Karpas-422 (cell line): ENCODE measurements at regions not wholly inside any gene's neighbourhood (a gene's known extent, or its start where the extent isn't known, plus 50 kb on each side); places are given as distances from the start of the nearest gene placed in this dataset.

ENCODE experiments used
- DNase-seq: peaks from one replicate; pipeline ENCODE4 v3.0.0-alpha.2; 2015
- H2AFZ ChIP-seq: fragments of 200-600 bp; sonication (generic); 2 replicates; pipeline ENCODE4 v1.6.1; 2014; ENCODE audit warnings: antibody characterized with exemption, low read length, mixed read lengths
- H3K27ac ChIP-seq: fragments of 200-600 bp; sonication (generic); 2 replicates; pipeline ENCODE4 v1.5.1; 2014; ENCODE audit warnings: mild to moderate bottlenecking, low read length, moderate library complexity
- H3K27me3 ChIP-seq: fragments of 200-600 bp; sonication (generic); 2 replicates; pipeline ENCODE4 v1.6.1; 2014; ENCODE audit warnings: low read length, mixed read lengths
- H3K36me3 ChIP-seq: fragments of 200-600 bp; sonication (generic); 2 replicates; pipeline ENCODE4 v1.6.1; 2014; ENCODE audit warnings: low read length, mixed read lengths; ENCODE audit not compliant: insufficient read depth
- H3K4me1 ChIP-seq: fragments of 200-600 bp; sonication (generic); 2 replicates; pipeline ENCODE4 v1.6.1; 2014; ENCODE audit warnings: mild to moderate bottlenecking, low read length, mixed read lengths
- H3K4me2 ChIP-seq: fragments of 200-600 bp; sonication (generic); 2 replicates; pipeline ENCODE4 v1.6.1; 2014; ENCODE audit warnings: low read length, low read depth, mild to moderate bottlenecking; ENCODE audit not compliant: poor library complexity, severe bottlenecking
- H3K4me3 ChIP-seq: fragments of 200-600 bp; sonication (generic); 2 replicates; pipeline ENCODE4 v1.5.1; 2014; ENCODE audit warnings: mild to moderate bottlenecking, antibody characterized with exemption, low read length, mixed read lengths
- H3K79me2 ChIP-seq: fragments of 200-600 bp; sonication (generic); 2 replicates; pipeline ENCODE4 v1.6.1; 2014; ENCODE audit warnings: mild to moderate bottlenecking, low read length, mixed read lengths
- H3K9ac ChIP-seq: fragments of 200-600 bp; sonication (generic); 2 replicates; pipeline ENCODE4 v1.6.0; 2014; ENCODE audit warnings: low read length
- H3K9me2 ChIP-seq: fragments of 200-600 bp; sonication (generic), shearing (Covaris generic); replicated peaks from 2 replicates; pipeline ENCODE4 v1.6.0; 2014; ENCODE audit warnings: mild to moderate bottlenecking, low read length, moderate library complexity; ENCODE audit not compliant: insufficient read depth
- H3K9me3 ChIP-seq: fragments of 300-700, 200-600 bp; sonication (generic); 2 replicates; pipeline ENCODE4 v1.6.1; 2014; ENCODE audit warnings: low read length, mixed read lengths
- H4K20me1 ChIP-seq: fragments of 200-600 bp; sonication (generic); 2 replicates; pipeline ENCODE4 v1.6.1; 2014; ENCODE audit warnings: mild to moderate bottlenecking, antibody characterized with exemption, low read length, low read depth; ENCODE audit not compliant: insufficient read depth

DNA sequence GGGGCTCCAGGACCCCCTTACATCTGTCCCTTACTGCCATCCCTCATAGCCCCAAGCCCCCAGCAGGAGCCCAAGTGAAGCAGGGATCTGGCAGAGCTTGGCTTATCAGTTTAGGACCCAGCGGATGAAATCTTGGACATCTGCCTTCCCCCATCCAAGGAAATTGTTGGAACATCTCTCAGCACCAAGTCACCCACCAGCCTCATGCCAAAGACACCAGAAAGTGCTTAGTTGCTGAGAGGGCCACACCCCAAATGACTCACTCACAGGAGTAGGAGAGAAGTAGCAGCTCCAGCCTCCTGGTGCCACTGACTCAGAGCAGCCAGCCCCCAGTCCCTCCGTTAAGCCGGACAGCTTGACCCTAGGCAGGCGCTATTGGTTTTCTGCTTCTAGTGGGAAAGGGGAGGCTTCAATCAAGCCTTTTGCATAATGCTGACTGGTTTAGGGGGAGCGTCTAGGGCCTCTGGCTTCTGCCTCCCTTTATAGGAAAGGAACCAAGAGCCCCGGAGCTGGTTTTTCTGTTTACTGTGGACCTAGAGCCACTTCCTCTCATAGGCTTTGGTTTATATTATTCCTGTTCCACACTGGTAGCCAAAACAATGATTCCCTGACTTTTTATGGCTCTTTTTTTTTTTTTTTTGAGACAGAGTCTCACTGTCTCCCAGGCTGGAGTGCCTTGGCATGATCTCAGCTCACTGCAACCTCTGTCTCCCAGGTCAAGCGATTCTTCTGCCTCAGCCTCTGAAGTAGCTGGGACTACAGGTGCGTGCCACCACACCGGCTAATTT lies 114.2 kb upstream of the IPO9 start:
- Histone ChIP-seq H3K27me3 (no peaks in the 10 kb centered on the region), H3K36me3 (no peaks in the 10 kb centered on the region), H3K9ac (no peak overlapping the region), H3K9me2 (no peaks in the 10 kb centered on the region), H3K4me2 (no peak overlapping the region), H3K4me1 (peaks cover 12% of the 10 kb centered on the region), H3K79me2 (no peaks in the 10 kb centered on the region), H2AFZ (no peak overlapping the region), H3K27ac (no peak overlapping the region), H3K4me3 (no peak overlapping the region), H3K9me3 (no peaks in the 10 kb centered on the region), H4K20me1 (no peaks in the 10 kb centered on the region; the same call in 1 of the 2 replicates)
- DNase-seq = no peak

DNA sequence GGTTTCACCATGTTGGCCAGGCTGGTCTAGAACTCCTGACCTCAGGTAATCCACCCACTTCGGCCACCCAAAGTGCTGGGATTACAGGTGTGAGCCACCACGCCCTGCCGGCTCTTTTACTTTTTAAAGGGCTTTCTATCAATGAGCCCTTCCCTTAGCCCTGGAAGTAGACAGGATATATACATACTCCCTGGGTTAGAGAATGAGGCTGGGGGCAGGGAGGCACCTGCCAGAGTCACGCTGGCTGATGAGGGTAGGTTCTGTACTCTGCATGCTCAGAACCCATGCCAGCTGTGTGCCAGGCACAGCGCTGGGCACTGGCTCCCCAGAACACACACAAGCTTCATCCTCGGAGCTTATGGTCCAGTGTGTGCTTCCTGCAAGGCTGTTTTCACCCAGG lies 113.6 kb upstream of the IPO9 start:
- Histone ChIP-seq H3K27ac (no peak overlapping the region), H3K9me3 (no peaks in the 10 kb centered on the region), H3K4me2 (peak overlapping the region; percentile 38), H2AFZ (no peak overlapping the region), H3K9ac (no peak overlapping the region), H3K9me2 (no peaks in the 10 kb centered on the region), H3K36me3 (no peaks in the 10 kb centered on the region), H4K20me1 (no peaks in the 10 kb centered on the region; the same call in 1 of the 2 replicates), H3K4me3 (no peak overlapping the region), H3K27me3 (no peaks in the 10 kb centered on the region), H3K79me2 (no peaks in the 10 kb centered on the region), H3K4me1 (peaks cover 12% of the 10 kb centered on the region)
- no peak for DNase-seq

- Histone ChIP-seq H3K79me2 (no peaks in the 10 kb centered on the region), H3K27ac (no peak overlapping the region), H3K9ac (no peak overlapping the region), H3K4me2 (peak overlapping the region; percentile 38), H3K4me1 (peaks cover 12% of the 10 kb centered on the region), H3K27me3 (no peaks in the 10 kb centered on the region), H3K9me2 (no peaks in the 10 kb centered on the region), H2AFZ (no peak overlapping the region), H3K4me3 (no peak overlapping the region), H4K20me1 (no peaks in the 10 kb centered on the region; the same call in 1 of the 2 replicates), H3K9me3 (no peaks in the 10 kb centered on the region), H3K36me3 (no peaks in the 10 kb centered on the region)
- DNase-seq = peak; percentile 62
These were observed 112.9 kb upstream of the IPO9 start for GRCh38 chr1:201715801-201716741.

- peaks cover 12% of the 10 kb centered on the region for H3K4me1 ChIP-seq
- H3K4me2 ChIP-seq = no peak overlapping the region
- no peak overlapping the region for H2AFZ ChIP-seq
- H3K9me3 ChIP-seq = no peaks in the 10 kb centered on the region
- no peaks in the 10 kb centered on the region for H3K36me3 ChIP-seq
- H3K27ac ChIP-seq = no peak overlapping the region
- no peak overlapping the region for H3K9ac ChIP-seq
- DNase-seq = no peak
- no peak overlapping the region for H3K4me3 ChIP-seq
- H3K27me3 ChIP-seq = no peaks in the 10 kb centered on the region
- no peaks in the 10 kb centered on the region; the same call in 1 of the 2 replicates for H4K20me1 ChIP-seq
- H3K9me2 ChIP-seq = no peaks in the 10 kb centered on the region
- H3K79me2 ChIP-seq = no peaks in the 10 kb centered on the region
These were observed 112.2 kb upstream of the IPO9 start for GRCh38 chr1:201716742-201717135.

DNA sequence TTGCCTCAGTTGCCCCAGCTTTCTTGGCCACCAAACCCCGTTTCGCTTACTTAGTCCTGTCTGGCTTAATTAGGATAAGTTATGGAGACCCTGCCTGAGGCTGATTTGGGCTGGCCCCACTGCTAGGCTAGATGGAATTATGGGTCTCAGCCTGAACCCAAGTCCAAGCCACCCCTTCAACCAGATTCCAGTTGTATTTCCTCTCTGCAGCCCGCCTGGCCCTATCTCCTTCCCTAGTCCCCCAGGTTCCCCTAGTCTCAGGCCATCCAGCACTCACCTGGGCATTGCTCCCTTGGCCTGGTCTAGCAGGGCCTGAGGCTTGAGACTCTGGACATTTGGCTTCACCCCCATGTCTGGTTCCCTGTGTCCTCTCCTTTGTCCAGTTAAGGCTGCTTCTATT lies 111.7 kb upstream of the IPO9 start:
- no peak overlapping the region for H3K4me3 ChIP-seq
- no peaks in the 10 kb centered on the region; the same call in 1 of the 2 replicates for H4K20me1 ChIP-seq
- no peaks in the 10 kb centered on the region for H3K27me3 ChIP-seq
- H3K36me3 ChIP-seq = no peaks in the 10 kb centered on the region
- H3K9me2 ChIP-seq = no peaks in the 10 kb centered on the region
- DNase-seq = no peak
- H3K4me1 ChIP-seq = peaks cover 12% of the 10 kb centered on the region
- no peak overlapping the region for H3K4me2 ChIP-seq
- no peaks in the 10 kb centered on the region for H3K9me3 ChIP-seq
- no peak overlapping the region for H3K27ac ChIP-seq
- H2AFZ ChIP-seq = no peak overlapping the region
- no peak overlapping the region for H3K9ac ChIP-seq
- no peaks in the 10 kb centered on the region for H3K79me2 ChIP-seq

GRCh38 chr1:201718346-201719202 lies 110.4 kb upstream of the IPO9 start:
- H4K20me1 ChIP-seq = no peaks in the 10 kb centered on the region; the same call in 1 of the 2 replicates

DNA sequence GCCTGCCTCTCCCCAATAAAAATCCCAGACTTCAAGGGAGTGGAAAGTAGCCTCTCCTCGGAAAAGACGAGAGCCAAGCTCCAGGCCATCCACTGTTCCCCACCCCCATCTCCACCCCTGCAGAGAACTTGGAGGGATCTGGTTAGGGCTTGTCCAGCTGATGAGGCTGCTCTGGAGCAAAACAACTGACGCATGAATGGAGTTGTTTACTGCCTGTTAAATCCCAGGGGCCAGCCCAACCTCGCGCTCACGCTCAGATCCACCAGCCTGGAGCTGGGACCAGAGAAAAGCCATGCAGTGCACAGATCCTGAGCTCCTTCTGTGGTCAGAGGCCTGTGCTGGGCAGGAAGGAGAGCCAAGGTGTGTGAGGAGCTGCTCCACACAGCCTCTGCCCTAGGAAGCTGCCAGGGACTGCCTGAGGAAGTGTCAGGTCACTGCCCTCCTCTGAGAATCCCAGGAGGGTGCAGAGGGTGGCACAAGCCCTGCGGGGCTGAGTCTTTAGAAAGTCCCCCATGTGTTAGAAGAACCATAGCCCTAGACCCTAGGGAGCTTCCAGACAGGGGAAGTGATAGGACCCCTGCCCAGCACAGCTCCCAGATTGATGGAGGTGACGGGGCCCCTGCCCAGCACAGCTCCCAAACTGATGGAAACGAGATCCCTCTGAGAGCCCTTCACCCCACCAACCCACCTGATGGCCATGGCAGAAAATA lies 109.0 kb upstream of the IPO9 start:
- H3K4me2 ChIP-seq = no peak overlapping the region
- peaks cover 12% of the 10 kb centered on the region for H3K4me1 ChIP-seq
- no peaks in the 10 kb centered on the region for H3K36me3 ChIP-seq
- H3K9me2 ChIP-seq = no peaks in the 10 kb centered on the region
- no peaks in the 10 kb centered on the region for H3K79me2 ChIP-seq
- no peak overlapping the region for H3K4me3 ChIP-seq
- no peak overlapping the region for H3K9ac ChIP-seq
- no peak for DNase-seq
- no peaks in the 10 kb centered on the region for H3K9me3 ChIP-seq
- no peaks in the 10 kb centered on the region; the same call in 1 of the 2 replicates for H4K20me1 ChIP-seq
- H2AFZ ChIP-seq = no peak overlapping the region
- H3K27me3 ChIP-seq = no peaks in the 10 kb centered on the region
- H3K27ac ChIP-seq = no peak overlapping the region

More at GRCh38 chr1:201718346-201719202, 110.4 kb upstream of the IPO9 start:
- Histone ChIP-seq H3K9ac (no peak overlapping the region), H3K9me3 (no peaks in the 10 kb centered on the region), H3K79me2 (no peaks in the 10 kb centered on the region), H2AFZ (no peak overlapping the region), H3K4me2 (no peak overlapping the region), H3K9me2 (no peaks in the 10 kb centered on the region), H3K4me3 (no peak overlapping the region), H3K4me1 (peaks cover 12% of the 10 kb centered on the region), H3K27ac (no peak overlapping the region), H3K27me3 (no peaks in the 10 kb centered on the region), H3K36me3 (no peaks in the 10 kb centered on the region)
- peak; percentile 72 for DNase-seq
